Liver (tissue), 8 donors: ENCODE measurements at regions not wholly inside any gene's neighbourhood (a gene's known extent, or its start where the extent isn't known, plus 50 kb on each side); places are given as distances from the start of the nearest gene placed in this dataset.

ENCODE experiments used
- DNase-seq: peaks from one replicate; pipeline ENCODE4 v3.0.0-alpha.2; 2017; ENCODE audit warnings: low spot score
- H3K27ac ChIP-seq, 2 donors: one replicate each; pipeline ENCODE4 v1.7.0; 2013; ENCODE audit warnings: inconsistent platforms in 2 of 2, low read length in 2 of 2, control low read depth in 1 of 2, low read depth in 1 of 2, mild to moderate bottlenecking in 1 of 2
- H3K27me3 ChIP-seq, 4 donors: one replicate each; pipeline versions ENCODE4 v1.6.1 to v1.7.0; 2013; ENCODE audit warnings: low read length in 3 of 4, inconsistent platforms in 1 of 4, mild to moderate bottlenecking in 1 of 4, moderate library complexity in 1 of 4; ENCODE audit not compliant: control insufficient read depth in 4 of 4, insufficient read depth in 4 of 4
- H3K36me3 ChIP-seq, 4 donors: one replicate each; pipeline versions ENCODE4 v1.6.1 to v1.7.0; 2013; ENCODE audit warnings: low read length in 3 of 4, mild to moderate bottlenecking in 3 of 4, low read depth in 1 of 4, moderate library complexity in 1 of 4; ENCODE audit not compliant: control insufficient read depth in 4 of 4, insufficient read depth in 3 of 4
- H3K4me1 ChIP-seq, 4 donors: one replicate each; pipeline versions ENCODE4 v1.6.1 to v1.7.0; 2013; ENCODE audit warnings: low read length in 3 of 4, mild to moderate bottlenecking in 3 of 4, moderate library complexity in 1 of 4; ENCODE audit not compliant: control insufficient read depth in 4 of 4, insufficient read depth in 4 of 4
- H3K4me3 ChIP-seq, 3 donors: one replicate each; pipeline versions ENCODE4 v1.6.1 to v1.7.0; 2013; ENCODE audit warnings: low read length in 3 of 3, control low read depth in 1 of 3, low read depth in 1 of 3, mild to moderate bottlenecking in 1 of 3
- H3K9ac ChIP-seq, 2 donors: one replicate each; pipeline ENCODE4 v1.7.0; 2013; ENCODE audit warnings: low read length in 2 of 2, mild to moderate bottlenecking in 2 of 2, moderate library complexity in 2 of 2, control low read depth in 1 of 2, low read depth in 1 of 2
- H3K9me3 ChIP-seq, 4 donors: one replicate each; pipeline versions ENCODE4 v1.6.1 to v1.7.0; 2013; ENCODE audit warnings: low read length in 3 of 4; ENCODE audit not compliant: control insufficient read depth in 4 of 4
- CTCF ChIP-seq: fragments of 150-350 bp; IDR thresholded peaks from 2 replicates; pipeline ENCODE4 v1.5.1; 2017; ENCODE audit warnings: improper control_type of control experiment, low read depth, low read length; ENCODE audit not compliant: missing input control
- EGR1 ChIP-seq, 2 donors: IDR thresholded peaks; 2 replicates each; pipeline ENCODE4 v1.6.1; 2016 to 2018; ENCODE audit warnings: antibody characterized with exemption in 2 of 2, low read depth in 2 of 2
- FOXA1 ChIP-seq: IDR thresholded peaks from 2 replicates; pipeline ENCODE4 v1.6.1; 2016; ENCODE audit warnings: antibody characterized with exemption
- FOXA2 ChIP-seq: IDR thresholded peaks from 2 replicates; pipeline ENCODE4 v1.6.1; 2016; ENCODE audit warnings: antibody characterized with exemption
- GABPA ChIP-seq, 2 donors: IDR thresholded peaks in 1 of 2; conservative IDR thresholded peaks in 1 of 2; 2 replicates each; pipeline ENCODE4 v1.6.1; 2016; ENCODE audit warnings: antibody characterized with exemption in 2 of 2, mild to moderate bottlenecking in 1 of 2, moderate library complexity in 1 of 2
- HNF4A ChIP-seq, 2 donors: conservative IDR thresholded peaks; 2 replicates each; pipeline ENCODE4 v1.6.1; 2016; ENCODE audit warnings: antibody characterized with exemption in 2 of 2, mild to moderate bottlenecking in 2 of 2
- HNF4G ChIP-seq: IDR thresholded peaks from 2 replicates; pipeline ENCODE4 v1.6.1; 2016; ENCODE audit warnings: antibody characterized with exemption
- JUND ChIP-seq, 2 donors: IDR thresholded peaks; 2 replicates each; pipeline ENCODE4 v1.6.1; 2016; ENCODE audit warnings: antibody characterized with exemption in 2 of 2
- MAX ChIP-seq: IDR thresholded peaks from 2 replicates; pipeline ENCODE4 v1.6.1; 2016; ENCODE audit warnings: antibody characterized with exemption
- NR2F2 ChIP-seq: IDR thresholded peaks from 2 replicates; pipeline ENCODE4 v1.6.1; 2016; ENCODE audit warnings: antibody characterized with exemption
- RAD21 ChIP-seq, 2 donors: IDR thresholded peaks; 2 replicates each; pipeline ENCODE4 v1.6.1; 2016; ENCODE audit warnings: antibody characterized with exemption in 2 of 2, mild to moderate bottlenecking in 2 of 2
- REST ChIP-seq: IDR thresholded peaks from 2 replicates; pipeline ENCODE4 v1.6.1; 2016; ENCODE audit warnings: antibody characterized with exemption, mild to moderate bottlenecking
- RXRA ChIP-seq, 2 donors: IDR thresholded peaks; 2 replicates each; pipeline ENCODE4 v1.6.1; 2017 to 2018; ENCODE audit warnings: antibody characterized with exemption in 2 of 2, mild to moderate bottlenecking in 1 of 2
- SP1 ChIP-seq: IDR thresholded peaks from 2 replicates; pipeline ENCODE4 v1.6.1; 2018; ENCODE audit warnings: antibody characterized with exemption, mild to moderate bottlenecking
- TAF1 ChIP-seq: conservative IDR thresholded peaks from 2 replicates; pipeline ENCODE4 v1.6.1; 2016; ENCODE audit warnings: antibody characterized with exemption, mild to moderate bottlenecking
- YY1 ChIP-seq: IDR thresholded peaks from 2 replicates; pipeline ENCODE4 v1.6.1; 2016; ENCODE audit warnings: antibody characterized with exemption, mild to moderate bottlenecking
- ZBTB33 ChIP-seq: IDR thresholded peaks from 2 replicates; pipeline ENCODE4 v1.6.1; 2016; ENCODE audit warnings: antibody characterized with exemption
- WGBS: extraction: QIAGEN DNeasy Blood & Tissue Kit; methylation state at CpG from one replicate; pipeline ENCODE4 v1.1.7; 2013; 5-methylcytosine and 5-hydroxymethylcytosine counted together
- TF ChIP-seq, protein P1 (sequence below): IDR thresholded peaks from 2 replicates; pipeline ENCODE4 v1.6.1; 2016; ENCODE audit warnings: antibody characterized with exemption
- donor health status: healthy.
- donor health status: healthy.
- donor health status: healthy.
- donor health status: healthy.
- donor health status: healthy.

DNA sequence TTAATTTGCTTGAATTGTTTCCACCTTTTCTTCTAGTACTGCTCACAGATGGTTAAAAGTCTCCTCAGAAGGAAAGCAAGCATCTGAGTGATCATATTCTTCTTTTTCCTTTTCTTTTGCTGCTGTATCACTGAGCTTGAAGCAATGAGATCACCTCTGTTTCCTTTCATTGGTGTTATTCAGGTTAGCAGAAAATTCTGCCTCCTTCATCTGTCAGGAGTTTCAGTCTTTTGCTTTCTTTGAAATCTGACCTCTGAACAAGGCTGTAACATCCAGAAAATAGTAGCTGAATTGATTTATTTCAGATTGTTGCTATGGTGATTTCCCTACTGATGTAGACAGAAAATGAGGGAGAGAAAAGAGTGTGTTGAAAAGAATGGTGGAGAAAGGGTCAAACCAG lies 343.0 kb downstream of the MFSD1 start:
- no peak for DNase-seq
- Histone ChIP-seq H3K9ac (no peak overlapping the region), H3K36me3 (no peaks in the 10 kb centered on the region), H3K27ac (no peak overlapping the region), H3K4me3 (no peak overlapping the region), H3K9me3 (no peaks in the 10 kb centered on the region), H3K4me1 (no peaks in the 10 kb centered on the region), H3K27me3 (no peaks in the 10 kb centered on the region)
- TF ChIP-seq RXRA (IDR thresholded peaks at IDR 0.05) (no peak), RAD21 (IDR thresholded peaks at IDR 0.05) (no peak), FOXA2 (no peak), CTCF (no peak), EGR1 (IDR thresholded peaks at IDR 0.05; ENCODE audit: low read depth in 2 of 2) (no peak), HNF4A (conservative IDR thresholded peaks at IDR 0.05) (no peak), YY1 (no peak), TAF1 (no peak), SP1 (no peak), MAX (no peak), REST (no peak), HNF4G (no peak), ZBTB33 (no peak), FOXA1 (no peak), GABPA (IDR thresholded peaks at IDR 0.05 in 1 of 2, conservative IDR thresholded peaks at IDR 0.05 in 1 of 2) (no peak), NR2F2 (no peak), JUND (IDR thresholded peaks at IDR 0.05) (no peak)
- TF ChIP-seq, protein P1, sequence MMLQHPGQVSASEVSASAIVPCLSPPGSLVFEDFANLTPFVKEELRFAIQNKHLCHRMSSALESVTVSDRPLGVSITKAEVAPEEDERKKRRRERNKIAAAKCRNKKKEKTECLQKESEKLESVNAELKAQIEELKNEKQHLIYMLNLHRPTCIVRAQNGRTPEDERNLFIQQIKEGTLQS = no peak

DNA sequence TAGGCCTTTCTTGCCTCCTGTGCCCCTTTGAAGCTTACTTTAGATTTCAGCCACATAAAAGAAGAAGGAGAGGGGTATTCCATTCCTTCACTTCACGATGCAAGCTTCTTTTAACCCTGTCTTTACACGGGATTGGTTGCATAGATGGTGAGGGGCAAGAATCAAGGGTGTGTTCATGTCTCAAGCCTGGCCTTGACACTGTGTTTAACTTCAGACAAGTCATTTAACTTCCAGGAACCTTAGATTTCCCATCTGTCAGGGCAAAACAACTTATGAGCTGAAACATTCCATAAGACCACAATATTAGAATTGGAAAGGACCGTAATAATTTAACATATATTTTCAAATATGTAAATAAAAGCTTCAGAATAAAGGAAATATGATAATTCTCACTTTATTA lies 344.5 kb downstream of the MFSD1 start:
- Histone ChIP-seq H3K9ac (no peak overlapping the region), H3K4me3 (no peak overlapping the region), H3K9me3 (no peaks in the 10 kb centered on the region), H3K4me1 (no peaks in the 10 kb centered on the region), H3K27ac (no peak overlapping the region), H3K36me3 (no peaks in the 10 kb centered on the region), H3K27me3 (no peaks in the 10 kb centered on the region)
- WGBS = 83% methylated on average over 3 of the region's 3 CpGs
- no peak for DNase-seq
- TF ChIP-seq RXRA (IDR thresholded peaks at IDR 0.05) = no peak
